Vagina (tissue), 2 donors: ENCODE measurements at regions not wholly inside any gene's neighbourhood (a gene's known extent, or its start where the extent isn't known, plus 50 kb on each side); places are given as distances from the start of the nearest gene placed in this dataset.

Source experiments
- DNase-seq, 2 donors: peaks; one replicate each; pipeline ENCODE4 v3.0.0-alpha.2; 2017; ENCODE audit errors: extremely low spot score in 2 of 2
- H3K27ac ChIP-seq: fragments of 200-600 bp; sonication (generic); one replicate; pipeline ENCODE4 v1.5.1; 2019
- H3K27me3 ChIP-seq: fragments of 200-600 bp; sonication (generic); one replicate; pipeline ENCODE4 v1.5.1; 2019
- H3K36me3 ChIP-seq, 2 donors: fragments of 200-600 bp; sonication (generic); one replicate each; pipeline ENCODE4 v1.5.1; 2017 to 2019
- H3K4me1 ChIP-seq: fragments of 200-600 bp; sonication (generic); one replicate; pipeline ENCODE4 v1.5.1; 2019
- H3K4me3 ChIP-seq, 2 donors: fragments of 200-600 bp; sonication (generic); 1 replicate in 1 of 2; 2 replicates in 1 of 2; pipeline ENCODE4 v1.5.1; 2016 to 2019
- H3K9me3 ChIP-seq: fragments of 200-600 bp; sonication (generic); one replicate; pipeline ENCODE4 v1.5.1; 2019
- CTCF ChIP-seq, 3 experiments: fragments of 450-650 bp in 2 of 3; fragments of 200-600 bp in 1 of 3; sonication (generic) in 1 of 3; IDR thresholded peaks; one replicate each; pipeline ENCODE4 v1.5.1; 2017 to 2019; ENCODE audit warnings: antibody characterized with exemption in 3 of 3, mild to moderate bottlenecking in 2 of 3, moderate library complexity in 2 of 3
- POLR2A ChIP-seq, 2 donors: fragments of 450-650 bp; IDR thresholded peaks; one replicate each; pipeline ENCODE4 v1.6.1; 2017; ENCODE audit warnings: antibody characterized with exemption in 2 of 2, mild to moderate bottlenecking in 2 of 2, moderate library complexity in 2 of 2
- POLR2AphosphoS5 ChIP-seq, 2 donors: sonication (generic); formaldehyde crosslinking; IDR thresholded peaks; one replicate each; pipeline ENCODE4 v1.9.0; 2017; ENCODE audit warnings: antibody characterized with exemption in 2 of 2, mild to moderate bottlenecking in 2 of 2, low read depth in 1 of 2; ENCODE audit not compliant: insufficient read depth in 1 of 2
- intact Hi-C: fragments of 100-400 bp; cut with DNase I; formaldehyde crosslinking; loops from one replicate; pipeline ENCODE4 v1.15.1; 2023

DNA sequence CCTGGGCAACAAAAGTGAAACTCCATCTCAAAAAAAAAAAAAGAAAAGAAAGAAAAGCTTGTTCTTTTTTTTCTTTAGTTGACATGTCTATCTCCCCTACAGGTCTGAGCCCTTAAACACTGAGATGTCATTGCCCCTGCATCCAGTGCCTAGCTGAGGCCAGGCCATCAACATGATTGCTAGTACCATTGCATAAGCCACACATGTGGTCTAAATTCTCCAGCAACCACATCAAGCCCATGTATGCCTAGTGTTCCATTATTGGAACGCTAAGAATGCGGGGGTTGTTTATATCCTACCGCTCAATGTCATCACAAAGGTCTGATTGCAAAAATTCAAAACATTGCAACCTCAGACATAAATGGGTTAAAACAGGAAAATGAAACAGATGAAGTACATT lies 62.7 kb downstream of the NPTX2 start:
- H3K27ac ChIP-seq, result no peak overlapping the region
- no peak for DNase-seq
- H3K4me3 ChIP-seq, result no peak overlapping the region
- H3K27me3 ChIP-seq, result no peaks in the 10 kb centered on the region
- TF ChIP-seq POLR2A (IDR thresholded peaks at IDR 0.05) (no peak), CTCF (IDR thresholded peaks at IDR 0.05) (no peak), POLR2AphosphoS5 (IDR thresholded peaks at IDR 0.05; ENCODE audit: insufficient read depth in 1 of 2, low read depth in 1 of 2) (no peak)
- H3K36me3 ChIP-seq, result no peaks in the 10 kb centered on the region
- no peaks in the 10 kb centered on the region for H3K4me1 ChIP-seq
- intact Hi-C loops, result no loop called here
- no peaks in the 10 kb centered on the region for H3K9me3 ChIP-seq

DNA sequence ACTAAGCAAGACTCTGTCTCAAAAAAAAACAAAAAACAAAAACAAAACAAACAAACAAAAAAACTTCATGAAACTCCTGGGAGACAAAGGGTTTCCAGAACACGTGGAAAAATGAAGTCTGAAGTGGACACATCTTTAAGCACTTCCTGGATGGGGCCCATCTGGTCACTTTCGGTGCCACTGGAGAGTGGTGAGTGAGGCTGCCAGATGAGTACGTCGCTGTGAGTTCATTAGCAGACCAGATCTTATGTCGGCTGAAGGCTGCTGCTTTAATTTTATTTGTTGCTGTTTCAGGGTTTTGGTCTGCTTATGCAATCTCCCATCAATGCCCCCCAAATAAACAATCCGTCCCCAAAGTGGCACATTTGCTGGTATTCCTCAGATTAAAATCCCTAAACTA lies 64.4 kb downstream of the NPTX2 start:
- no peaks in the 10 kb centered on the region for H3K9me3 ChIP-seq
- intact Hi-C loops, result no loop called here
- no peaks in the 10 kb centered on the region for H3K36me3 ChIP-seq
- TF ChIP-seq POLR2A (IDR thresholded peaks at IDR 0.05), result no peak
- no peak for TF ChIP-seq CTCF (IDR thresholded peaks at IDR 0.05)
- TF ChIP-seq POLR2AphosphoS5 (IDR thresholded peaks at IDR 0.05; ENCODE audit: insufficient read depth in 1 of 2, low read depth in 1 of 2), result no peak
- H3K4me1 ChIP-seq, result no peaks in the 10 kb centered on the region
- DNase-seq, result no peak
- H3K27ac ChIP-seq, result no peak overlapping the region
- H3K4me3 ChIP-seq, result no peak overlapping the region
- H3K27me3 ChIP-seq, result no peaks in the 10 kb centered on the region

DNA sequence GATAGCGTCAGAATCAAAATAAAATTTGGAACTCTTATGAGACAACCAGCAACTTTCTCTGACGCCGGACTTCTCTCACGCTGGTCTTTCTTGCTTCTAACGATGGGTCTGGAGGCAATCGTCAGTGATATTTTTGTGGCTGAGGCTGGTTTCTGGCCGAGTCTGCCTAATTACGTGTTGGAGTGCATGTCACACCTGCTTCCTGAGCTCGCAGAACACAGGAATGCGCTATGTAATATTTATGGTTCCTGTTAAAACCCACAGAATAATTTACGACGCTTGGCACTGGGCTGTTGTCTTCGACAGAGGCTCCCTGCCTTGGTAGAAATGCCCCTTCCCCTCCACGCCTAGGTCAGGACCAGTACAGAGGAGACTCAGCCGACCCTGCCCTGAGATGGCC lies 64.9 kb downstream of the NPTX2 start:
- Histone ChIP-seq H3K4me1 (no peaks in the 10 kb centered on the region), H3K9me3 (no peaks in the 10 kb centered on the region), H3K36me3 (no peaks in the 10 kb centered on the region), H3K27ac (no peak overlapping the region), H3K4me3 (no peak overlapping the region), H3K27me3 (no peaks in the 10 kb centered on the region)
- DNase-seq, result no peak
- intact Hi-C loops, result no loop called here
- no peak for TF ChIP-seq POLR2A (IDR thresholded peaks at IDR 0.05)
- TF ChIP-seq POLR2AphosphoS5 (IDR thresholded peaks at IDR 0.05; ENCODE audit: insufficient read depth in 1 of 2, low read depth in 1 of 2), result no peak
- TF ChIP-seq CTCF (IDR thresholded peaks at IDR 0.05), result no peak

GRCh38 chr7:98683514-98683913 lies 66.4 kb downstream of the NPTX2 start:
- DNase-seq, result no peak
- TF ChIP-seq POLR2A (IDR thresholded peaks at IDR 0.05), result no peak
- TF ChIP-seq CTCF (IDR thresholded peaks at IDR 0.05), result no peak
- no peak for TF ChIP-seq POLR2AphosphoS5 (IDR thresholded peaks at IDR 0.05; ENCODE audit: insufficient read depth in 1 of 2, low read depth in 1 of 2)
- Histone ChIP-seq H3K27ac (no peak overlapping the region), H3K9me3 (no peaks in the 10 kb centered on the region), H3K27me3 (no peaks in the 10 kb centered on the region), H3K4me1 (no peaks in the 10 kb centered on the region), H3K4me3 (no peak overlapping the region), H3K36me3 (no peaks in the 10 kb centered on the region)
- intact Hi-C loops, result no loop called here

GRCh38 chr7:98685541-98685940 lies 68.5 kb downstream of the NPTX2 start:
- DNase-seq, result no peak
- H3K4me1 ChIP-seq, result no peaks in the 10 kb centered on the region
- no peak overlapping the region for H3K4me3 ChIP-seq
- H3K9me3 ChIP-seq, result no peaks in the 10 kb centered on the region
- no peaks in the 10 kb centered on the region for H3K36me3 ChIP-seq
- no peak for TF ChIP-seq POLR2A (IDR thresholded peaks at IDR 0.05)
- TF ChIP-seq POLR2AphosphoS5 (IDR thresholded peaks at IDR 0.05; ENCODE audit: insufficient read depth in 1 of 2, low read depth in 1 of 2), result no peak
- TF ChIP-seq CTCF (IDR thresholded peaks at IDR 0.05), result no peak
- H3K27me3 ChIP-seq, result no peaks in the 10 kb centered on the region
- intact Hi-C loops, result no loop called here
- no peak overlapping the region for H3K27ac ChIP-seq
